ENCODE measurements at regions not wholly inside any gene's neighbourhood (a gene's known extent, or its start where the extent isn't known, plus 50 kb on each side); places are given as distances from the start of the nearest gene placed in this dataset.

DNA sequence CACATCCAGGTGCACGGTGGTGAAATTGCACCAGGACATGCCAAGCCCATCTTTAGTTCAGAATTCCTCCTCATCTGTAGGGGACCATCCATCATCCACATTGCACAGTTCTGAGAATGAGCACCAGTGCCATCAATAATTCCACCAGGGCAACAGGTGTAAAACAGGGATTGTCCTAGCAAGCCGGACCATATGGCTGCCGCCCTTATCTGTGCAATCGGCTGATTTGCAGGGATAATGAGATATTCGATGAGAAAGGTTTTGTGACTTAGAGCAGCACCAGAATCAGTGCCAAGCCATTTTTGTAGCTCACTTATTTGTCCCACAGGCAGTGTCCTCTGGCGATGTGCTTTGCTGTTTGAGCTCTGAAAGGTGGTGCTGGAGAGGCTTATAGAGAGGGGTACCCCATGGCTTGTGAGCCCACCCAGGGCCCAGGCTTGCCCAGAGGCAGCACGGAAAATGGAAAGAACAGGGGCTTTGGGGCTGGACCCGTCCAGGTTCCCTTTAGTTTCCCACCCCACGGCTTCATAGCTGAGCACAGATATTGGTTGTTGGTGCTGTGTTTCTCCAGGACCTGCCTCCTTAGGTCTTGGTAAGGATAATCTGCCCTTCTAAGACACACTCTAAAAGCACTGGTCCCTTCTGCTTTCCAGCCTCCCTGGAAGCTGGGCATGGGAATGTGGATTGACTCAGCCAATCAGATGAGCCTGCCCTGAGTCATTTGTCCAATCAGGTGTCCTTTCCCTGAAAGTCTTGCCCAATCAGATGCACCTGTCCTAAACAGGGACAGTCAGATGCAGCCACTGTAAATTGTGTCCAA is 84.0 kb upstream of the SHANK2 start:
- H3K4me3 ChIP-seq (ENCODE audit: low read depth, low read length), result no peak overlapping the region
- CTCF ChIA-PET, result interaction anchor here (1.1 kb wide), 1 partner anchor 10 kb away, joined by 3 read pairs; no protein-coding TSS in a partner anchor
- no peak for DNase-seq (ENCODE audit: low read depth, low spot score)
- TF ChIP-seq, protein P1, sequence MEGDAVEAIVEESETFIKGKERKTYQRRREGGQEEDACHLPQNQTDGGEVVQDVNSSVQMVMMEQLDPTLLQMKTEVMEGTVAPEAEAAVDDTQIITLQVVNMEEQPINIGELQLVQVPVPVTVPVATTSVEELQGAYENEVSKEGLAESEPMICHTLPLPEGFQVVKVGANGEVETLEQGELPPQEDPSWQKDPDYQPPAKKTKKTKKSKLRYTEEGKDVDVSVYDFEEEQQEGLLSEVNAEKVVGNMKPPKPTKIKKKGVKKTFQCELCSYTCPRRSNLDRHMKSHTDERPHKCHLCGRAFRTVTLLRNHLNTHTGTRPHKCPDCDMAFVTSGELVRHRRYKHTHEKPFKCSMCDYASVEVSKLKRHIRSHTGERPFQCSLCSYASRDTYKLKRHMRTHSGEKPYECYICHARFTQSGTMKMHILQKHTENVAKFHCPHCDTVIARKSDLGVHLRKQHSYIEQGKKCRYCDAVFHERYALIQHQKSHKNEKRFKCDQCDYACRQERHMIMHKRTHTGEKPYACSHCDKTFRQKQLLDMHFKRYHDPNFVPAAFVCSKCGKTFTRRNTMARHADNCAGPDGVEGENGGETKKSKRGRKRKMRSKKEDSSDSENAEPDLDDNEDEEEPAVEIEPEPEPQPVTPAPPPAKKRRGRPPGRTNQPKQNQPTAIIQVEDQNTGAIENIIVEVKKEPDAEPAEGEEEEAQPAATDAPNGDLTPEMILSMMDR (IDR thresholded peaks at IDR 0.05; ENCODE audit: insufficient read depth, low read length, missing control alignments), result no peak
- POLR2A ChIA-PET, result no interaction called here

DNA sequence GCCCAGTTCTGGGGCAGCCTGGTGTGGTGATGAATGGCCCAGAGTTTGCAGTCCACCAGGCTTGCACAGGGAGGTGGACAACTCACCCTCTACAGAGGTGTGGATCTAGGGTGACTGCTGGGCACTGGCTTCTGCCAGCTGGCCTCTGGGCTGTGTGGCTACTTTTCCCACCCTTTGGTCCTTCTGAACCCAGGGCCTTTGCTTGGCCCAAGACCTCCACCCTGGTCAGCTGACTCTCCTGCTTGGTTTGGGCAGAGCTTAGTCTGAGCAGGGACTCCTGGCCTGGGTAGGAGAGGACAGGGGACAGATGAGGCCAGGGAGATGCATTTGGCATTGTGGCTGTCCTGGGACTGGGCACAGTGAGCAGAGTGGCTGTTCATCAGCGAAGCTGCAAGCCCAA is 83.0 kb upstream of the SHANK2 start:
- ChIA-PET POLR2A (no interaction called here), CTCF (no interaction called here)

DNA sequence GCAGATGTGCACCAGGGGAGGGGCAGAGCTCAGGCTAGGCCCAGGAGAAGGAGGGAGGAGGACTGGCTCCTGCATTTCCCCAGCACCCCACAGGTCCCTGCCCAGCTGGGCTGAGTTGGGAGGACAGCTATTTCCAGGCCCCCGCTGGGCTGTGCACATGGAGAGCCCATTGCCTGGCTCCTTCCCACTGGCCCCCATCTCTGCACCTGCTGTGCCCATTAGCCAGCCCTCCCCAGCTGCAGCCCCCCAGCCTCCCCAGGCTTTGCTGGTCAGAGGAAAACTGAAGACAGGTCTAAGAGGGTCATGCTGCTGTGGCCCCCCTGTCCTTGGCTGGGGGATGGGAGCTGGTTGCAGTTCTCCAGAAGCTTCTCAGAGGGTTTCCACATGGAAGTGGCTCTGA is 81.8 kb upstream of the SHANK2 start:
- ChIA-PET POLR2A (no interaction called here), CTCF (interaction anchor here (0.9 kb wide), 1 partner anchor 9 kb away, joined by 3 read pairs; no protein-coding TSS in a partner anchor)
- TF ChIP-seq, protein P1 (IDR thresholded peaks at IDR 0.05; ENCODE audit: insufficient read depth, low read length, missing control alignments), result no peak

More for the DNA sequence above, 83.0 kb upstream of the SHANK2 start:
- no peak overlapping the region for H3K4me3 ChIP-seq (ENCODE audit: low read depth, low read length)
- DNase-seq (ENCODE audit: low read depth, low spot score), result no peak
- TF ChIP-seq, protein P1 (IDR thresholded peaks at IDR 0.05; ENCODE audit: insufficient read depth, low read length, missing control alignments), result no peak

DNA sequence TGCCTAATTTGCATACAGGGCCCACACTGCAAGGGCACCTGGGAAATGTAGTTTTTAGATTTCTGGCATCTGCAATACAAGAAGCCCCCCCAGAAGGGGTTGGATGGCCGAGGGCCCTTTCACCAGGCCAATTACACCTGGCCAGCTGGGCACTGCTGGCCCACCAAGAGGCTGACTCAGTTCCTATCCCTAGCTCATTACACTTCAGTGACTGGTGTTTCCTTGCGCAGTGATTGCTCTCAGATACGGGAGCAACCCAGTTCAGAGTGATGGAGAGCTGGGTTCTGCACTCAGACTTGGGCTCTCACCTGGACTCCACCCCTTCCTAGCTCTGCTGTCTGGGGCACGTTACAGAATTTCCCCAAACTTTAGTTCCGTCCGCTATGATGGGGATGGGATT is 81.1 kb upstream of the SHANK2 start:
- no peak overlapping the region for H3K4me3 ChIP-seq (ENCODE audit: low read depth, low read length)
- DNase-seq (ENCODE audit: low read depth, low spot score), result no peak
- ChIA-PET CTCF (interaction anchor here (0.9 to 1.0 kb wide), 2 partner anchors 10 to 11 kb away, joined by 3 read pairs; no protein-coding TSS in a partner anchor), POLR2A (no interaction called here)
- TF ChIP-seq, protein P1 (IDR thresholded peaks at IDR 0.05; ENCODE audit: insufficient read depth, low read length, missing control alignments), result no peak

More for the DNA sequence above, 81.8 kb upstream of the SHANK2 start:
- no peak overlapping the region for H3K4me3 ChIP-seq (ENCODE audit: low read depth, low read length)
- no peak for DNase-seq (ENCODE audit: low read depth, low spot score)

DNA sequence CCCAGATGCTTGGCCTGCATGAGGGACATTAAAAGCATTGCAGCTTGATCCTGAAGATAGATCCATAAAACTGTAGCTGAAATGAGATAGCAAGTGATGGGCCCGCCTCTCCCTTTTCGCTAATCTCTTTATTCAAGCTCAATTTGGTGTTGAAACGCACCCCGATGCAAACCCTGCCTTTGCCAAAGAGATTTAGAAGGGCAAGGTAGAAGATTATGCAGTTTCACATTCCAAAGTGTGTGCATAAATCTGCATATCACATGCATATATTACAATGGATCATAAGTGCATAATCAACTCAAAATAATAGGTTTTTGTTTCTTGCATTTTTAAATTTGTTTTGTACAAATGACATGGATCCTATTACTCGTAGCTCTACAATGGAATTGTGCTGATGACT is 80.1 kb upstream of the SHANK2 start:
- TF ChIP-seq, protein P1 (IDR thresholded peaks at IDR 0.05; ENCODE audit: insufficient read depth, low read length, missing control alignments), result no peak
- no peak overlapping the region for H3K4me3 ChIP-seq (ENCODE audit: low read depth, low read length)
- CTCF ChIA-PET, result no interaction called here
- DNase-seq (ENCODE audit: low read depth, low spot score), result no peak
- POLR2A ChIA-PET, result no interaction called here

DNA sequence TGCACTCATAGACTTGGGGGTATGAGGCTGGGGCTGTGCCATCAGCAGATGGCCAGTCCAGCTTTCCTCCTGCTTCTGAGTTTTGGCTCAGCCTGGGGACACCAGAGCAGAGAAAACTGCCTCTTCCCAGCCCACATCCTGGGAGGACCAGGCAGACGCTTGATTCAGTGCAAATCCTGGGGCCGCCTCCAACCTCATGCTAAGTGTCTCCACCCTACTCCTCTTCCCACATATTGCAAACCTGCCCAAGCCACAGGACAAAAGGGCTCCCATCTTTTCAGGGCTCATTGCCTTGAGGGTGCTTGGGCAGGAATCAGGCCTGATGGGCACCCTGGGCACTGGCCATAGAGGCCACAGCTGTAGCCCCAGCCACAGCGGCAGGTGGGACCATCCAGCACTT is 79.7 kb upstream of the SHANK2 start:
- CTCF ChIA-PET, result no interaction called here
- POLR2A ChIA-PET, result no interaction called here
- TF ChIP-seq, protein P1 (IDR thresholded peaks at IDR 0.05; ENCODE audit: insufficient read depth, low read length, missing control alignments), result no peak
- DNase-seq (ENCODE audit: low read depth, low spot score), result no peak
- H3K4me3 ChIP-seq (ENCODE audit: low read depth, low read length), result no peak overlapping the region
